Loucy (cell line): ENCODE measurements at regions not wholly inside any gene's neighbourhood (a gene's known extent, or its start where the extent isn't known, plus 50 kb on each side); places are given as distances from the start of the nearest gene placed in this dataset.

Experiments used
- H2AFZ ChIP-seq: fragments of 200-600 bp; sonication (generic); 2 replicates; pipeline ENCODE4 v1.6.0; 2016; ENCODE audit warnings: antibody characterized with exemption, mild to moderate bottlenecking, low read length, moderate library complexity
- H3F3A ChIP-seq: fragments of 200-600 bp; 2 replicates; pipeline ENCODE4 v1.6.0; 2016; ENCODE audit warnings: antibody characterized with exemption, low read depth, mild to moderate bottlenecking
- H3K27me3 ChIP-seq: fragments of 200-600 bp; sonication (generic); 2 replicates; pipeline ENCODE4 v1.6.1; 2014; ENCODE audit warnings: low read length, mild to moderate bottlenecking; ENCODE audit not compliant: insufficient read depth, poor library complexity, severe bottlenecking
- H3K36me3 ChIP-seq: fragments of 200-600 bp; sonication (generic); 2 replicates; pipeline ENCODE4 v1.6.1; 2016; ENCODE audit warnings: low read length; ENCODE audit not compliant: insufficient read depth
- H3K4me1 ChIP-seq: fragments of 200-600 bp; sonication (generic); 2 replicates; pipeline ENCODE4 v1.5.1; 2014; ENCODE audit warnings: low read length, mild to moderate bottlenecking; ENCODE audit not compliant: insufficient read depth, poor library complexity, severe bottlenecking
- H3K4me2 ChIP-seq: fragments of 200-600 bp; sonication (generic); 2 replicates; pipeline ENCODE4 v1.6.0; 2014; ENCODE audit warnings: antibody characterized with exemption, low read length, low read depth, mild to moderate bottlenecking; ENCODE audit not compliant: poor library complexity, severe bottlenecking
- H3K4me3 ChIP-seq: fragments of 200-600 bp; sonication (generic); 2 replicates; pipeline ENCODE4 v1.5.1; 2014; ENCODE audit warnings: low read length, mild to moderate bottlenecking, mixed read lengths; ENCODE audit not compliant: poor library complexity, severe bottlenecking
- H3K79me2 ChIP-seq: fragments of 200-600 bp; sonication (generic); 2 replicates; pipeline ENCODE4 v1.6.1; 2014; ENCODE audit warnings: low read length; ENCODE audit not compliant: insufficient read depth
- H3K9ac ChIP-seq: fragments of 200-600 bp; sonication (generic); 2 replicates; pipeline ENCODE4 v1.6.0; 2014; ENCODE audit warnings: mild to moderate bottlenecking, low read depth, low read length, moderate library complexity; ENCODE audit not compliant: poor library complexity, severe bottlenecking
- H3K9me2 ChIP-seq: fragments of 200-600 bp; sonication (generic); replicated peaks from 2 replicates; pipeline ENCODE4 v1.6.1; 2016; ENCODE audit warnings: low read depth, low read length, mixed read lengths
- H3K9me3 ChIP-seq: fragments of 200-600 bp; sonication (generic); 2 replicates; pipeline ENCODE4 v1.6.1; 2014; ENCODE audit warnings: mild to moderate bottlenecking, antibody characterized with exemption, low read length, low read depth; ENCODE audit not compliant: insufficient read depth
- H4K20me1 ChIP-seq: fragments of 200-600 bp; sonication (generic); 2 replicates; pipeline ENCODE4 v1.6.0; 2014; ENCODE audit warnings: antibody characterized with exemption, low read length, mild to moderate bottlenecking; ENCODE audit not compliant: insufficient read depth, poor library complexity, severe bottlenecking
- CTCF ChIP-seq: fragments of 200-600 bp; sonication (generic); conservative IDR thresholded peaks from 2 replicates; pipeline ENCODE4 v1.5.1; 2014; ENCODE audit warnings: mild to moderate bottlenecking, antibody characterized with exemption, low read length
- EZH2phosphoT487 ChIP-seq: fragments of 200-600 bp; IDR thresholded peaks from 2 replicates; pipeline ENCODE4 v1.6.1; 2018; ENCODE audit warnings: antibody characterized with exemption, mild to moderate bottlenecking, moderate library complexity, borderline replicate concordance

- no peaks in the 10 kb centered on the region for H3K4me1 ChIP-seq
- no peaks in the 10 kb centered on the region for H4K20me1 ChIP-seq
- H3K27me3 ChIP-seq: no peaks in the 10 kb centered on the region
- H3K4me2 ChIP-seq: no peak overlapping the region
- no peak overlapping the region for H3K4me3 ChIP-seq
- H3K79me2 ChIP-seq: no peaks in the 10 kb centered on the region
- TF ChIP-seq EZH2phosphoT487: no peak
- no peak for TF ChIP-seq CTCF
- H2AFZ ChIP-seq: no peak overlapping the region
- H3F3A ChIP-seq: no peaks in the 10 kb centered on the region
- H3K9me3 ChIP-seq: no peaks in the 10 kb centered on the region
- no peaks in the 10 kb centered on the region for H3K36me3 ChIP-seq
- no peaks in the 10 kb centered on the region for H3K9me2 ChIP-seq
- H3K9ac ChIP-seq: no peak overlapping the region
These were observed 727.6 kb upstream of the DDX18 start for GRCh38 chr2:117086943-117087250.

GRCh38 chr2:117087535-117088291 lies 726.8 kb upstream of the DDX18 start:
- Histone ChIP-seq H3K79me2 (no peaks in the 10 kb centered on the region), H3K9me2 (no peaks in the 10 kb centered on the region), H3K4me2 (no peak overlapping the region), H3K9ac (no peak overlapping the region), H3K27me3 (no peaks in the 10 kb centered on the region), H3K36me3 (no peaks in the 10 kb centered on the region), H3F3A (no peaks in the 10 kb centered on the region), H4K20me1 (no peaks in the 10 kb centered on the region), H3K9me3 (no peaks in the 10 kb centered on the region), H2AFZ (no peak overlapping the region), H3K4me1 (no peaks in the 10 kb centered on the region), H3K4me3 (no peak overlapping the region)
- TF ChIP-seq CTCF (no peak), EZH2phosphoT487 (no peak)

GRCh38 chr2:117091041-117091837 lies 723.3 kb upstream of the DDX18 start:
- H2AFZ ChIP-seq: no peak overlapping the region
- H3K9me3 ChIP-seq: no peaks in the 10 kb centered on the region
- TF ChIP-seq CTCF (no peak), EZH2phosphoT487 (no peak)
- no peak overlapping the region for H3K9ac ChIP-seq
- H3K9me2 ChIP-seq: no peaks in the 10 kb centered on the region
- no peaks in the 10 kb centered on the region for H4K20me1 ChIP-seq
- no peaks in the 10 kb centered on the region for H3K36me3 ChIP-seq
- H3K4me2 ChIP-seq: no peak overlapping the region
- no peaks in the 10 kb centered on the region for H3K4me1 ChIP-seq
- no peaks in the 10 kb centered on the region for H3F3A ChIP-seq
- no peak overlapping the region for H3K4me3 ChIP-seq
- H3K79me2 ChIP-seq: no peaks in the 10 kb centered on the region
- H3K27me3 ChIP-seq: no peaks in the 10 kb centered on the region
